Naive thymus-derived CD8-positive, alpha-beta T cell (primary cell): ENCODE measurements at regions not wholly inside any gene's neighbourhood (a gene's known extent, or its start where the extent isn't known, plus 50 kb on each side); places are given as distances from the start of the nearest gene placed in this dataset.
"Not testable (repeated sequence)": the region's sequence is repeated elsewhere in the genome, so short reads cannot be mapped to it uniquely, and the experiment has no call there.

ENCODE experiments used
- ATAC-seq, 2 donors: fragments of 150-1000 bp; cut with Tn5 transposase in 1 of 2; sonication (Bioruptor Pico), chemical (Tn5 transposase) in 1 of 2; 1 replicate in 1 of 2; 2 replicates in 1 of 2; pipeline ENCODE4 v1.10.0; 2021; ENCODE audit warnings: mild to moderate bottlenecking in 2 of 2, moderate library complexity in 2 of 2
- POLR2A ChIA-PET: fragments of 350-600 bp; sonication (Branson Sonifier 250); formaldehyde crosslinking; loops from one replicate; lab custom pipeline; 2021; ENCODE audit warnings: antibody characterized with exemption; lab: Charles Lee
- DNase-seq, 10 donors: peaks; one replicate each; pipeline versions ENCODE4 v3.0.0 to v3.0.0-alpha.2; 2020 to 2022
- H3K27ac Mint-ChIP-seq, 10 donors: one replicate each; pipeline ENCODE4 v1.8.0; 2020 to 2022; ENCODE audit warnings: mild to moderate bottlenecking in 10 of 10, mixed read lengths in 10 of 10, moderate library complexity in 4 of 10, inconsistent platforms in 1 of 10
- H3K27me3 Mint-ChIP-seq, 5 donors: one replicate each; pipeline ENCODE4 v1.8.0; 2021 to 2022; ENCODE audit warnings: mixed read lengths in 5 of 5
- H3K36me3 Mint-ChIP-seq, 3 donors: one replicate each; pipeline ENCODE4 v1.8.0; 2020 to 2022; ENCODE audit warnings: mixed read lengths in 3 of 3, mild to moderate bottlenecking in 2 of 3, inconsistent platforms in 1 of 3
- H3K4me1 Mint-ChIP-seq, 4 donors: one replicate each; pipeline ENCODE4 v1.8.0; 2021 to 2022; ENCODE audit warnings: mixed read lengths in 4 of 4
- H3K4me3 Mint-ChIP-seq, 10 donors: one replicate each; pipeline ENCODE4 v1.8.0; 2020 to 2022; ENCODE audit warnings: mild to moderate bottlenecking in 10 of 10, mixed read lengths in 10 of 10, moderate library complexity in 6 of 10, inconsistent platforms in 1 of 10
- H3K9me3 Mint-ChIP-seq, 9 donors: one replicate each; pipeline ENCODE4 v1.8.0; 2020 to 2022; ENCODE audit warnings: mixed read lengths in 9 of 9, mild to moderate bottlenecking in 3 of 9, inconsistent platforms in 1 of 9, moderate library complexity in 1 of 9

- Mint-ChIP-seq H3K4me3 (no peak overlapping the region), H3K27ac (no peak overlapping the region), H3K4me1 (no peaks in the 10 kb centered on the region)
These were observed 1068.3 kb upstream of the EDIL3 start for GRCh38 chr5:85453026-85453349.

GRCh38 chr5:85458319-85458718 lies 1073.6 kb upstream of the EDIL3 start:
- Mint-ChIP-seq H3K36me3 (no peaks in the 10 kb centered on the region), H3K27ac (no peak overlapping the region), H3K9me3 (peaks cover 0 to 14% (median 6%) of the 10 kb centered on the region in 9 donors), H3K4me1 (no peaks in the 10 kb centered on the region), H3K4me3 (no peak overlapping the region), H3K27me3 (no peaks in the 10 kb centered on the region)
- no peak for ATAC-seq
- POLR2A ChIA-PET, result no interaction called here
- DNase-seq, result no peak

More at GRCh38 chr5:85453026-85453349, 1068.3 kb upstream of the EDIL3 start:
- Mint-ChIP-seq H3K36me3 (no peaks in the 10 kb centered on the region), H3K27me3 (no peaks in the 10 kb centered on the region), H3K9me3 (peaks cover 2 to 18% (median 6%) of the 10 kb centered on the region in 9 donors)
- POLR2A ChIA-PET, result no interaction called here
- DNase-seq, result no peak
- ATAC-seq, result no peak

- Mint-ChIP-seq H3K36me3 (peaks cover 0 to under 1% (median 0%) of the 10 kb centered on the region in 3 donors), H3K9me3 (peaks cover 2 to 20% (median 5%) of the 10 kb centered on the region in 9 donors), H3K27ac (no peak overlapping the region), H3K4me1 (no peaks in the 10 kb centered on the region), H3K27me3 (no peaks in the 10 kb centered on the region), H3K4me3 (no peak overlapping the region)
- POLR2A ChIA-PET, result no interaction called here
- ATAC-seq, result no peak
- DNase-seq, result no peak
These were observed 1078.3 kb upstream of the EDIL3 start for GRCh38 chr5:85462957-85463356.

- DNase-seq, result no peak
- POLR2A ChIA-PET, result no interaction called here
- H3K27ac Mint-ChIP-seq, result no peak overlapping the region
These were observed 1081.7 kb upstream of the EDIL3 start for GRCh38 chr5:85466423-85466822.

GRCh38 chr5:85472749-85473148 lies 1088.1 kb upstream of the EDIL3 start:
- H3K27me3 Mint-ChIP-seq, result no peaks in the 10 kb centered on the region
- H3K4me1 Mint-ChIP-seq, result no peaks in the 10 kb centered on the region
- no peak overlapping the region for H3K4me3 Mint-ChIP-seq
- peaks cover 1 to 50% (median 14%) of the 10 kb centered on the region in 9 donors for H3K9me3 Mint-ChIP-seq
- ATAC-seq, result no peak
- H3K36me3 Mint-ChIP-seq, result peaks cover 0 to 4% (median 0%) of the 10 kb centered on the region in 3 donors
- no peak for DNase-seq
- H3K27ac Mint-ChIP-seq, result no peak overlapping the region
- POLR2A ChIA-PET, result no interaction called here

More at GRCh38 chr5:85466423-85466822, 1081.7 kb upstream of the EDIL3 start:
- ATAC-seq, result no peak
- Mint-ChIP-seq H3K27me3 (no peaks in the 10 kb centered on the region), H3K4me3 (no peak overlapping the region), H3K9me3 (peaks cover 2 to 38% (median 9%) of the 10 kb centered on the region in 9 donors), H3K36me3 (peaks cover 0 to 4% (median 0%) of the 10 kb centered on the region in 3 donors), H3K4me1 (no peaks in the 10 kb centered on the region)

- ATAC-seq, H3K36me3 Mint-ChIP-seq, H3K4me3 Mint-ChIP-seq, DNase-seq, H3K27ac Mint-ChIP-seq, POLR2A ChIA-PET, H3K27me3 Mint-ChIP-seq, H3K4me1 Mint-ChIP-seq: not testable (repeated sequence)
- peaks cover 1 to 29% (median 9%) of the 10 kb centered on the region in 9 donors for H3K9me3 Mint-ChIP-seq
These were observed 1090.5 kb upstream of the EDIL3 start for GRCh38 chr5:85475151-85475550.

GRCh38 chr5:85476617-85477016 lies 1091.9 kb upstream of the EDIL3 start:
- no peak for ATAC-seq
- Mint-ChIP-seq H3K27me3 (no peaks in the 10 kb centered on the region), H3K4me3 (no peak overlapping the region), H3K9me3 (peaks cover 0 to 17% (median 11%) of the 10 kb centered on the region in 9 donors), H3K27ac (no peak overlapping the region), H3K4me1 (no peaks in the 10 kb centered on the region), H3K36me3 (no peaks in the 10 kb centered on the region)
- POLR2A ChIA-PET, result no interaction called here
- DNase-seq, result no peak

GRCh38 chr5:85479849-85480248 lies 1095.2 kb upstream of the EDIL3 start:
- POLR2A ChIA-PET, result no interaction called here
- Mint-ChIP-seq H3K4me1 (no peaks in the 10 kb centered on the region), H3K27ac (no peak overlapping the region), H3K36me3 (no peaks in the 10 kb centered on the region), H3K9me3 (peaks cover 0 to 15% (median 4%) of the 10 kb centered on the region in 9 donors), H3K27me3 (no peaks in the 10 kb centered on the region), H3K4me3 (no peak overlapping the region)
- no peak for ATAC-seq
- DNase-seq, result no peak

- H3K27ac Mint-ChIP-seq, result no peak overlapping the region
- no peaks in the 10 kb centered on the region for H3K4me1 Mint-ChIP-seq
- H3K27me3 Mint-ChIP-seq, result no peaks in the 10 kb centered on the region
- DNase-seq (no peak), ATAC-seq (no peak)
- POLR2A ChIA-PET, result no interaction called here
- no peak overlapping the region for H3K4me3 Mint-ChIP-seq
- peaks cover 0 to 11% (median 4%) of the 10 kb centered on the region in 9 donors for H3K9me3 Mint-ChIP-seq
- H3K36me3 Mint-ChIP-seq, result no peaks in the 10 kb centered on the region
These were observed 1100.4 kb upstream of the EDIL3 start for GRCh38 chr5:85484982-85485574.

GRCh38 chr5:85488295-85488694 lies 1103.6 kb upstream of the EDIL3 start:
- POLR2A ChIA-PET, result no interaction called here
- peaks cover 0 to 8% (median 0%) of the 10 kb centered on the region in 3 donors for H3K36me3 Mint-ChIP-seq
- no peak for DNase-seq
- H3K4me3 Mint-ChIP-seq, result no peak overlapping the region
- no peaks in the 10 kb centered on the region for H3K27me3 Mint-ChIP-seq
- peaks cover 3 to 24% (median 14%) of the 10 kb centered on the region in 9 donors for H3K9me3 Mint-ChIP-seq
- H3K4me1 Mint-ChIP-seq, result no peaks in the 10 kb centered on the region
- H3K27ac Mint-ChIP-seq, result no peak overlapping the region
- ATAC-seq, result no peak

GRCh38 chr5:85500869-85501268 lies 1116.2 kb upstream of the EDIL3 start:
- no peaks in the 10 kb centered on the region for H3K27me3 Mint-ChIP-seq
- H3K27ac Mint-ChIP-seq, result peak overlapping the region in 1 of 10 donors; percentile 12
- H3K36me3 Mint-ChIP-seq, result no peaks in the 10 kb centered on the region
- H3K4me3 Mint-ChIP-seq, result no peak overlapping the region
- ATAC-seq, result no peak
- no peaks in the 10 kb centered on the region for H3K4me1 Mint-ChIP-seq
- DNase-seq, result no peak
- peaks cover 0 to 20% (median 9%) of the 10 kb centered on the region in 9 donors for H3K9me3 Mint-ChIP-seq
- POLR2A ChIA-PET, result no interaction called here

- POLR2A ChIA-PET, result no interaction called here
- no peaks in the 10 kb centered on the region for H3K27me3 Mint-ChIP-seq
- H3K9me3 Mint-ChIP-seq, result peaks cover 4 to 51% (median 16%) of the 10 kb centered on the region in 9 donors
- DNase-seq (no peak), ATAC-seq (no peak)
- H3K4me3 Mint-ChIP-seq, result no peak overlapping the region
- no peaks in the 10 kb centered on the region for H3K36me3 Mint-ChIP-seq
- no peak overlapping the region for H3K27ac Mint-ChIP-seq
- no peaks in the 10 kb centered on the region for H3K4me1 Mint-ChIP-seq
These were observed 1104.8 kb upstream of the COX7C start for GRCh38 chr5:85512896-85513295.

- POLR2A ChIA-PET, result no interaction called here
- Mint-ChIP-seq H3K4me1 (no peaks in the 10 kb centered on the region), H3K36me3 (no peaks in the 10 kb centered on the region), H3K27me3 (no peaks in the 10 kb centered on the region), H3K9me3 (peaks cover 0 to 25% (median 6%) of the 10 kb centered on the region in 9 donors), H3K4me3 (no peak overlapping the region), H3K27ac (no peak overlapping the region)
- ATAC-seq, result no peak
- no peak for DNase-seq
These were observed 1102.2 kb upstream of the COX7C start for GRCh38 chr5:85515588-85515987.

- POLR2A ChIA-PET, result no interaction called here
- no peak overlapping the region for H3K27ac Mint-ChIP-seq
- no peak for ATAC-seq
- no peak overlapping the region for H3K4me3 Mint-ChIP-seq
- peaks cover 0 to 14% (median 3%) of the 10 kb centered on the region in 9 donors for H3K9me3 Mint-ChIP-seq
- DNase-seq, result no peak
- no peaks in the 10 kb centered on the region for H3K4me1 Mint-ChIP-seq
- no peaks in the 10 kb centered on the region for H3K36me3 Mint-ChIP-seq
- H3K27me3 Mint-ChIP-seq, result no peaks in the 10 kb centered on the region
These were observed 1100.4 kb upstream of the COX7C start for GRCh38 chr5:85517386-85517785.
